ENCODE measurements at regions not wholly inside any gene's neighbourhood (a gene's known extent, or its start where the extent isn't known, plus 50 kb on each side); places are given as distances from the start of the nearest gene placed in this dataset.

GRCh38 chr20:1776681-1777475 lies 118.3 kb upstream of the SIRPA start (continued):
- TF ChIP-seq CENPX (CRISPR knock-in tag; IDR thresholded peaks at IDR 0.05) (no peak), RAD51 (IDR thresholded peaks at IDR 0.05; ENCODE audit: borderline replicate concordance) (no peak), MXD3 (CRISPR knock-in tag; IDR thresholded peaks at IDR 0.05) (peak; percentile 86), ZNF20 (CRISPR knock-in tag; IDR thresholded peaks at IDR 0.05) (no peak; the same call in 1 of the 2 replicates), WIZ (CRISPR knock-in tag; IDR thresholded peaks at IDR 0.05) (peak; percentile 70; the same call in 1 of the 2 replicates), MEIS2 (CRISPR knock-in tag; IDR thresholded peaks at IDR 0.05) (no peak), YEATS4 (CRISPR knock-in tag; IDR thresholded peaks at IDR 0.05; ENCODE audit: borderline replicate concordance) (peak; percentile 52; the same call in 1 of the 2 replicates), DR1 (CRISPR knock-in tag; IDR thresholded peaks at IDR 0.05) (peak; percentile 35; the same call in 1 of the 2 replicates), ZNF616 (CRISPR knock-in tag; IDR thresholded peaks at IDR 0.05; ENCODE audit: low read depth) (no peak; the same call in 1 of the 2 replicates), ZFP1 (CRISPR knock-in tag; IDR thresholded peaks at IDR 0.05) (peak; percentile 52; the same call in 1 of the 2 replicates), SAP130 (CRISPR knock-in tag; IDR thresholded peaks at IDR 0.05; ENCODE audit: low read depth) (peak; percentile 84), BATF2 (CRISPR knock-in tag; IDR thresholded peaks at IDR 0.05) (no peak), ARID3A (IDR thresholded peaks at IDR 0.05; ENCODE audit: low read depth, low read length) (no peak), ARID2 (CRISPR knock-in tag; IDR thresholded peaks at IDR 0.05; ENCODE audit: borderline replicate concordance) (no peak), ZNF205 (CRISPR knock-in tag; IDR thresholded peaks at IDR 0.05) (peak; percentile 96), GZF1 (CRISPR knock-in tag; IDR thresholded peaks at IDR 0.05) (no peak)
- TF ChIP-seq, protein P1, sequence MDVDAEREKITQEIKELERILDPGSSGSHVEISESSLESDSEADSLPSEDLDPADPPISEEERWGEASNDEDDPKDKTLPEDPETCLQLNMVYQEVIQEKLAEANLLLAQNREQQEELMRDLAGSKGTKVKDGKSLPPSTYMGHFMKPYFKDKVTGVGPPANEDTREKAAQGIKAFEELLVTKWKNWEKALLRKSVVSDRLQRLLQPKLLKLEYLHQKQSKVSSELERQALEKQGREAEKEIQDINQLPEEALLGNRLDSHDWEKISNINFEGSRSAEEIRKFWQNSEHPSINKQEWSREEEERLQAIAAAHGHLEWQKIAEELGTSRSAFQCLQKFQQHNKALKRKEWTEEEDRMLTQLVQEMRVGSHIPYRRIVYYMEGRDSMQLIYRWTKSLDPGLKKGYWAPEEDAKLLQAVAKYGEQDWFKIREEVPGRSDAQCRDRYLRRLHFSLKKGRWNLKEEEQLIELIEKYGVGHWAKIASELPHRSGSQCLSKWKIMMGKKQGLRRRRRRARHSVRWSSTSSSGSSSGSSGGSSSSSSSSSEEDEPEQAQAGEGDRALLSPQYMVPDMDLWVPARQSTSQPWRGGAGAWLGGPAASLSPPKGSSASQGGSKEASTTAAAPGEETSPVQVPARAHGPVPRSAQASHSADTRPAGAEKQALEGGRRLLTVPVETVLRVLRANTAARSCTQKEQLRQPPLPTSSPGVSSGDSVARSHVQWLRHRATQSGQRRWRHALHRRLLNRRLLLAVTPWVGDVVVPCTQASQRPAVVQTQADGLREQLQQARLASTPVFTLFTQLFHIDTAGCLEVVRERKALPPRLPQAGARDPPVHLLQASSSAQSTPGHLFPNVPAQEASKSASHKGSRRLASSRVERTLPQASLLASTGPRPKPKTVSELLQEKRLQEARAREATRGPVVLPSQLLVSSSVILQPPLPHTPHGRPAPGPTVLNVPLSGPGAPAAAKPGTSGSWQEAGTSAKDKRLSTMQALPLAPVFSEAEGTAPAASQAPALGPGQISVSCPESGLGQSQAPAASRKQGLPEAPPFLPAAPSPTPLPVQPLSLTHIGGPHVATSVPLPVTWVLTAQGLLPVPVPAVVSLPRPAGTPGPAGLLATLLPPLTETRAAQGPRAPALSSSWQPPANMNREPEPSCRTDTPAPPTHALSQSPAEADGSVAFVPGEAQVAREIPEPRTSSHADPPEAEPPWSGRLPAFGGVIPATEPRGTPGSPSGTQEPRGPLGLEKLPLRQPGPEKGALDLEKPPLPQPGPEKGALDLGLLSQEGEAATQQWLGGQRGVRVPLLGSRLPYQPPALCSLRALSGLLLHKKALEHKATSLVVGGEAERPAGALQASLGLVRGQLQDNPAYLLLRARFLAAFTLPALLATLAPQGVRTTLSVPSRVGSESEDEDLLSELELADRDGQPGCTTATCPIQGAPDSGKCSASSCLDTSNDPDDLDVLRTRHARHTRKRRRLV (CRISPR knock-in tag; IDR thresholded peaks at IDR 0.05), result peak; percentile 71; the same call in 1 of the 2 replicates
- TF ChIP-seq, protein P2, sequence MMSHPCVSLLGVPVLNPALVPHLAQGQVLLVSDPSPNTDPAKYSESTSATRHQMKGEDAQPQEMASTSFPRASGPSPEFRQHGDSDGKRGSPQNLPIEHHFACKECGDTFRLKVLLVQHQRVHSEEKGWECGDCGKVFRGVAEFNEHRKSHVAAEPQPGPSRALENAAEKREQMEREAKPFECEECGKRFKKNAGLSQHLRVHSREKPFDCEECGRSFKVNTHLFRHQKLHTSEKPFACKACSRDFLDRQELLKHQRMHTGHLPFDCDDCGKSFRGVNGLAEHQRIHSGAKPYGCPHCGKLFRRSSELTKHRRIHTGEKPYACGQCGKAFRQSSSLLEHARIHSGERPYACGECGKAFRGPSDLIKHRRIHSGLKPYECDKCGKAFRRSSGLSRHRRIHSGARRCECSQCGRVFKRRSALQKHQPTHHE (CRISPR knock-in tag; IDR thresholded peaks at IDR 0.05; ENCODE audit: borderline replicate concordance), result peak; percentile 88
- TF ChIP-seq, protein P3, sequence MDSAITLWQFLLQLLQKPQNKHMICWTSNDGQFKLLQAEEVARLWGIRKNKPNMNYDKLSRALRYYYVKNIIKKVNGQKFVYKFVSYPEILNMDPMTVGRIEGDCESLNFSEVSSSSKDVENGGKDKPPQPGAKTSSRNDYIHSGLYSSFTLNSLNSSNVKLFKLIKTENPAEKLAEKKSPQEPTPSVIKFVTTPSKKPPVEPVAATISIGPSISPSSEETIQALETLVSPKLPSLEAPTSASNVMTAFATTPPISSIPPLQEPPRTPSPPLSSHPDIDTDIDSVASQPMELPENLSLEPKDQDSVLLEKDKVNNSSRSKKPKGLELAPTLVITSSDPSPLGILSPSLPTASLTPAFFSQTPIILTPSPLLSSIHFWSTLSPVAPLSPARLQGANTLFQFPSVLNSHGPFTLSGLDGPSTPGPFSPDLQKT (CRISPR knock-in tag; IDR thresholded peaks at IDR 0.05; ENCODE audit: borderline replicate concordance), result no peak

All from HepG2 (cell line).